ENCODE measurements at regions not wholly inside any gene's neighbourhood (a gene's known extent, or its start where the extent isn't known, plus 50 kb on each side); places are given as distances from the start of the nearest gene placed in this dataset.

DNA sequence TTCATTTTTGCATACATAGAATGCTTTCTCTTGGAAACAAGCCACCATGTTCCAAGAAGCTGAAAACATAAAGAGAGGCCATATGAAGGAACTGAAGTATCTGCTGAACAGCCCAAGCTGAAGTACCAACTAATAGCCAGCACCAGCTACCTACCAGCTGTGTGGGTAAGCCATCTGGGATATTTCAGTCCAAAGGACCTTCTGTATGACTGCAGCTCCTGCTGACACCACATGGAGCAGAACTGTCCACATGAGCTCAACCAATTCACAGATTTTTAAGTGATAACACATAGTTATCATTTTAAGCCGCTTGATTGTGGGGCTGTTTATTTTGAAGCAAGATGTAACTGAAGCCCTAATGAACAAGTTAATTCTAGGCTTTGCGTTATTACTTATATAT is 621.1 kb upstream of the KLHL1 start:
- H3K4me1 ChIP-seq, result no peaks in the 10 kb centered on the region
- DNase-seq (ENCODE audit: extremely low spot score in 2 of 2), result no peak
- TF ChIP-seq, protein P1, sequence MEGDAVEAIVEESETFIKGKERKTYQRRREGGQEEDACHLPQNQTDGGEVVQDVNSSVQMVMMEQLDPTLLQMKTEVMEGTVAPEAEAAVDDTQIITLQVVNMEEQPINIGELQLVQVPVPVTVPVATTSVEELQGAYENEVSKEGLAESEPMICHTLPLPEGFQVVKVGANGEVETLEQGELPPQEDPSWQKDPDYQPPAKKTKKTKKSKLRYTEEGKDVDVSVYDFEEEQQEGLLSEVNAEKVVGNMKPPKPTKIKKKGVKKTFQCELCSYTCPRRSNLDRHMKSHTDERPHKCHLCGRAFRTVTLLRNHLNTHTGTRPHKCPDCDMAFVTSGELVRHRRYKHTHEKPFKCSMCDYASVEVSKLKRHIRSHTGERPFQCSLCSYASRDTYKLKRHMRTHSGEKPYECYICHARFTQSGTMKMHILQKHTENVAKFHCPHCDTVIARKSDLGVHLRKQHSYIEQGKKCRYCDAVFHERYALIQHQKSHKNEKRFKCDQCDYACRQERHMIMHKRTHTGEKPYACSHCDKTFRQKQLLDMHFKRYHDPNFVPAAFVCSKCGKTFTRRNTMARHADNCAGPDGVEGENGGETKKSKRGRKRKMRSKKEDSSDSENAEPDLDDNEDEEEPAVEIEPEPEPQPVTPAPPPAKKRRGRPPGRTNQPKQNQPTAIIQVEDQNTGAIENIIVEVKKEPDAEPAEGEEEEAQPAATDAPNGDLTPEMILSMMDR (IDR thresholded peaks at IDR 0.05), result no peak
- TF ChIP-seq POLR2A (IDR thresholded peaks at IDR 0.05) (no peak), POLR2AphosphoS5 (IDR thresholded peaks at IDR 0.05; ENCODE audit: insufficient read depth in 1 of 2, low read depth in 1 of 2) (no peak)
- H3K36me3 ChIP-seq, result no peaks in the 10 kb centered on the region
- no peaks in the 10 kb centered on the region for H3K27me3 ChIP-seq
- no peaks in the 10 kb centered on the region for H3K9me3 ChIP-seq
- H3K27ac ChIP-seq, result no peak overlapping the region
- intact Hi-C loops (cut with DNase I), result no loop called here
- H3K4me3 ChIP-seq, result no peak overlapping the region

DNA sequence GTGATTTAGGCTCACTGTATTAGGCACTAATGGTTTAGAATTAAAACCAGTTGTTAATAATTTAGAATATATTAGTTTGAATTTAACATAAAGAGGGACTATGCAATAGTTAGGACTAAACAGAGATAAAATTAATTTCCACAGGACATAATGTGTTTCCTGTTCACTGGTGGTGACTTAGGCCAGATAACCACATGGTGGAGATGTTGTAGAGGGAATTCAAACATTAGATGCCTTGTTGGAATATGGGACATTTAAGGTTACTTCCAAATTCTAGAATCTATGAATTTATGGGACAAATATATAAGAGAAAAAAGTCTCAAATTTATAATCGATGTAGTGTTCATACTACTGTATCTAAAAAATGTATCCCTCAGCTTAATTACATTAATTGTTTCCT is 615.5 kb upstream of the KLHL1 start:
- TF ChIP-seq, protein P1 (IDR thresholded peaks at IDR 0.05), result no peak
- TF ChIP-seq POLR2A (IDR thresholded peaks at IDR 0.05) (no peak), POLR2AphosphoS5 (IDR thresholded peaks at IDR 0.05; ENCODE audit: insufficient read depth in 1 of 2, low read depth in 1 of 2) (no peak)
- H3K4me1 ChIP-seq, result no peaks in the 10 kb centered on the region
- intact Hi-C loops (cut with DNase I), result no loop called here
- H3K36me3 ChIP-seq, result no peaks in the 10 kb centered on the region
- H3K27ac ChIP-seq, result no peak overlapping the region
- DNase-seq (ENCODE audit: extremely low spot score in 2 of 2), result no peak
- no peaks in the 10 kb centered on the region for H3K9me3 ChIP-seq
- no peaks in the 10 kb centered on the region for H3K27me3 ChIP-seq
- H3K4me3 ChIP-seq, result no peak overlapping the region

DNA sequence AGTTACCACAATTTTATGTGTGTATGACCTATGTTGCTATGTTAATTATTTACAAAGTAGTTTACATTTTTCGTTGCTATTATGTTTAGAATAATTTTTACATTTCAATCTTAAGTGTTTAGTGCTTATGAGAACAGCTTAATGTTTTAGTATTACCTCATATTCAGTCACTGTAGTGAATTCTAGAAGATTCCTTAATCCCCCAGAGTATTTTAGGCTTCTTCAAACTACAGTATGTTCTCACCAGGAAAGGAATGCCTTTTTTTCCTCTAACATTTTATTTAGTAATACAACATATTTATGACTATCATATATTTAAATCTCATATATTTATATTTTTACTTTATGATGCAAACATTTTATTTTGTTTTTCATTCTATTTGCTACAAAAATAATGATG is 612.1 kb upstream of the KLHL1 start:
- H3K27me3 ChIP-seq, result no peaks in the 10 kb centered on the region
- no peak overlapping the region for H3K27ac ChIP-seq
- H3K36me3 ChIP-seq, result no peaks in the 10 kb centered on the region
- no peaks in the 10 kb centered on the region for H3K9me3 ChIP-seq
- intact Hi-C loops (cut with DNase I), result no loop called here
- TF ChIP-seq, protein P1 (IDR thresholded peaks at IDR 0.05), result no peak
- TF ChIP-seq POLR2A (IDR thresholded peaks at IDR 0.05), result no peak
- no peak for TF ChIP-seq POLR2AphosphoS5 (IDR thresholded peaks at IDR 0.05; ENCODE audit: insufficient read depth in 1 of 2, low read depth in 1 of 2)
- H3K4me3 ChIP-seq, result no peak overlapping the region
- DNase-seq (ENCODE audit: extremely low spot score in 2 of 2), result no peak
- H3K4me1 ChIP-seq, result no peaks in the 10 kb centered on the region

GRCh38 chr13:70714993-70715392 is 606.7 kb upstream of the KLHL1 start:
- no peak for TF ChIP-seq POLR2AphosphoS5 (IDR thresholded peaks at IDR 0.05; ENCODE audit: insufficient read depth in 1 of 2, low read depth in 1 of 2)
- TF ChIP-seq, protein P1 (IDR thresholded peaks at IDR 0.05), result no peak
- no peak for TF ChIP-seq POLR2A (IDR thresholded peaks at IDR 0.05)
- Histone ChIP-seq H3K36me3 (no peaks in the 10 kb centered on the region), H3K4me3 (no peak overlapping the region)

DNA sequence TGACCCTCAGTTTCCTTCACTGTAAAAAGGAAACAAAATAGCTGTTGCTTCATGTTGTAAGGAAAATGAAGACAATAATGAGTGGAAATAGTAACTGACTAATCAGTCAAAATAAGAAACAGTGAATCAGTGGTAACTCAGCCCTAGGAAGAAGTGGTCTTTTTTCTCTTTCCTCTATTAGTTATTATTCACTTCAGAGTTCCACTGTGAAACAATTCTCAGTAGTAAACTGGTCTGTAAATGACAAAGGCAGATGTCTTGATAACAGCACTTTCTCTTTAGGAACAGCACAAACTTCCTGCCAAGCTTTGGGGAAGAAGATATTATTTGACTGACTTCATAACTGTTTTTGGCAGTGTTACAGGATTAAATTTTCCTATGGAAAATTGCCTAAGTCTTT is 600.5 kb upstream of the KLHL1 start:
- TF ChIP-seq POLR2AphosphoS5 (IDR thresholded peaks at IDR 0.05; ENCODE audit: insufficient read depth in 1 of 2, low read depth in 1 of 2) (no peak), POLR2A (IDR thresholded peaks at IDR 0.05) (no peak)
- TF ChIP-seq, protein P1 (IDR thresholded peaks at IDR 0.05), result no peak
- no peak for DNase-seq (ENCODE audit: extremely low spot score in 2 of 2)
- Histone ChIP-seq H3K36me3 (no peaks in the 10 kb centered on the region), H3K27ac (no peak overlapping the region), H3K27me3 (no peaks in the 10 kb centered on the region), H3K9me3 (no peaks in the 10 kb centered on the region), H3K4me3 (no peak overlapping the region), H3K4me1 (no peaks in the 10 kb centered on the region)
- intact Hi-C loops (cut with DNase I), result no loop called here

More at GRCh38 chr13:70714993-70715392, 606.7 kb upstream of the KLHL1 start:
- Histone ChIP-seq H3K9me3 (no peaks in the 10 kb centered on the region), H3K27ac (no peak overlapping the region), H3K27me3 (no peaks in the 10 kb centered on the region), H3K4me1 (no peaks in the 10 kb centered on the region)
- no peak for DNase-seq (ENCODE audit: extremely low spot score in 2 of 2)
- intact Hi-C loops (cut with DNase I), result no loop called here
